ENCODE measurements at regions not wholly inside any gene's neighbourhood (a gene's known extent, or its start where the extent isn't known, plus 50 kb on each side); places are given as distances from the start of the nearest gene placed in this dataset.

- no peak overlapping the region for H3K27ac Mint-ChIP-seq
- H3K4me3 Mint-ChIP-seq = no peak overlapping the region
- no peaks in the 10 kb centered on the region for H3K9me3 ChIP-seq (ENCODE audit: low read length)
- H3K27me3 Mint-ChIP-seq = peaks cover 0 to 3% of the 10 kb centered on the region in 2 donors
- ChIA-PET POLR2A (no interaction called here), CTCF (no interaction called here)
- H3K4me1 Mint-ChIP-seq = no peaks in the 10 kb centered on the region
- no peak overlapping the region for H3K27ac ChIP-seq (ENCODE audit: low read depth, low read length)
- H3K36me3 ChIP-seq (ENCODE audit: insufficient read depth, low read length) = no peaks in the 10 kb centered on the region
- no peak for DNase-seq
- H3K4me3 ChIP-seq (ENCODE audit: low read length) = no peak overlapping the region
- peaks cover 5 to 17% (median 12%) of the 10 kb centered on the region in 5 donors for H3K9me3 Mint-ChIP-seq
- no peaks in the 10 kb centered on the region for H3K36me3 Mint-ChIP-seq
- H3K27me3 ChIP-seq (ENCODE audit: insufficient read depth, low read length, poor library complexity, severe bottlenecking) = no peaks in the 10 kb centered on the region
- H3K4me1 ChIP-seq (ENCODE audit: insufficient read depth, low read length) = no peaks in the 10 kb centered on the region
These were observed 158.0 kb downstream of the TGFB2 start for GRCh38 chr1:218503102-218503501.

DNA sequence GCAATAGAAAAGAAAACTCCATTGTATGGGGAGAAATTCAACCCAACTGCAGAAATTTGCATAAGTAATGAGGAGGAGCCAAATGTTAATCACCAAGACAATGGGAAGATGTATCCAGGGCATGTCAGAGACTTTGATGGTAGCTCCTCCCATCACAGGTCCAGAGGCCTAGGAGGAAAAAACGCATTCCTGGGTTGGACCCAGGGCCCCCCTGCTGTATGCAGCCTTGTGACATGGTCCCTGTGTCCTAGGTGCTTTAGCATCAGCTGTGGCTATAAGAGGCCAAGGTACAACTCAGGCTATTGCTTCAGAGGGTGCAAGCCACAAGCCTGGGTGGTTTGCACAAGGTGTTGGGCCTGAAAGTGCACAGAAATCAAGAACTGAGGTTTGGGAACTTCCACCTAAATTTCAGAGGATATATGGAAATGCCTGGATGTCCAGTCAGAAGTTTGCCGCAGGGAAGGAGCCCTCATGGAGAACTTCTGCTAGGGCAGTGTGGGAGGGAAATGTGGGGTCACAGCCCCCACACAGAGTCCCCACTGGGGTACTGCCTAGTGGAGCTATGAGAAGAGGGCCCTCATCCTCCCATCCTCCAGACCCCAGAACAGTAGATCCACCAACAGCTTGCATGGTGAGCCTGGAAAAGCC lies 162.3 kb downstream of the TGFB2 start:
- H3K36me3 Mint-ChIP-seq = no peaks in the 10 kb centered on the region
- Histone ChIP-seq H3K4me3 (ENCODE audit: low read length) (no peak overlapping the region), H3K27ac (ENCODE audit: low read depth, low read length) (no peak overlapping the region), H3K27me3 (ENCODE audit: insufficient read depth, low read length, poor library complexity, severe bottlenecking) (no peaks in the 10 kb centered on the region), H3K4me1 (ENCODE audit: insufficient read depth, low read length) (no peaks in the 10 kb centered on the region), H3K36me3 (ENCODE audit: insufficient read depth, low read length) (no peaks in the 10 kb centered on the region), H3K9me3 (ENCODE audit: low read length) (no peaks in the 10 kb centered on the region)
- no peak for DNase-seq
- POLR2A ChIA-PET = no interaction called here
- no peak overlapping the region for H3K4me3 Mint-ChIP-seq
- H3K27ac Mint-ChIP-seq = no peak overlapping the region
- no peaks in the 10 kb centered on the region for H3K4me1 Mint-ChIP-seq
- H3K27me3 Mint-ChIP-seq = no peaks in the 10 kb centered on the region
- H3K9me3 Mint-ChIP-seq = peaks cover 6 to 17% (median 11%) of the 10 kb centered on the region in 5 donors
- CTCF ChIA-PET = no interaction called here

DNA sequence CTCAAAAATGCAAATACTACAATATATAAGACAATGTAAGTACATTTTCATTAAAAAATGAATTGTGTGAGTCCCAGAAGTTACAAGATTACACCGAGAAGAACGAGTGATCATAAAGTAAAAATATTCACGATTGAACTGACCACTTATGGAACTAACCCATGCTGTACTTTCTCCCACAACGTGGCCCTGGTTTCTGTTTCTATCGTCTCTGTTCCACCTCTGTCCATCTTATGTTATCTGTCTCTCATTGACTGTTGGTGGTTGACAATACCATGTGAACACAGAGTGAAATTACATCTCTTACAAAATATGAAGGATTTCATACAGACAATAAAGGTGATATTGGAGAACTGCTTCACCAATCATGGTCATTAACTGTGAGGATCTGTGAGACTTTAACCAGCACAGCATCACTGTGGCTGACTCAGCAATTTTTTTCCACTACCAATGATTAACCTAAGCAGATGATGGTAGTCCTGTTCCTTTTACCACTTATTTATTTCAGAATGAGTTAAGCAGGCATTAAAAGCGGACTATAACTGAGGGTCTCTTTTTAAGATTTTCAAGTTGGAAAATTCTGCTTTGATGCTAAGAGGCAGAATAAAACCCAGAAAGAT lies 165.1 kb downstream of the TGFB2 start:
- Histone ChIP-seq H3K27ac (ENCODE audit: low read depth, low read length) (no peak overlapping the region), H3K4me1 (ENCODE audit: insufficient read depth, low read length) (no peaks in the 10 kb centered on the region), H3K9me3 (ENCODE audit: low read length) (no peaks in the 10 kb centered on the region), H3K27me3 (ENCODE audit: insufficient read depth, low read length, poor library complexity, severe bottlenecking) (no peaks in the 10 kb centered on the region), H3K4me3 (ENCODE audit: low read length) (no peak overlapping the region), H3K36me3 (ENCODE audit: insufficient read depth, low read length) (no peaks in the 10 kb centered on the region)
- CTCF ChIA-PET = no interaction called here
- no peaks in the 10 kb centered on the region for H3K36me3 Mint-ChIP-seq
- H3K4me1 Mint-ChIP-seq = no peaks in the 10 kb centered on the region
- H3K4me3 Mint-ChIP-seq = no peak overlapping the region
- H3K27ac Mint-ChIP-seq = no peak overlapping the region
- POLR2A ChIA-PET = no interaction called here
- no peak for DNase-seq
- peaks cover 9 to 16% (median 11%) of the 10 kb centered on the region in 5 donors for H3K9me3 Mint-ChIP-seq
- H3K27me3 Mint-ChIP-seq = peaks cover 0 to 4% of the 10 kb centered on the region in 2 donors

- H3K9me3 ChIP-seq (ENCODE audit: low read length) = no peaks in the 10 kb centered on the region
- no peaks in the 10 kb centered on the region for H3K27me3 ChIP-seq (ENCODE audit: insufficient read depth, low read length, poor library complexity, severe bottlenecking)
- no peaks in the 10 kb centered on the region for H3K36me3 ChIP-seq (ENCODE audit: insufficient read depth, low read length)
- peaks cover 0 to 4% (median 2%) of the 10 kb centered on the region in 5 donors for H3K9me3 Mint-ChIP-seq
- H3K4me3 Mint-ChIP-seq = no peak overlapping the region
- no peak overlapping the region for H3K4me3 ChIP-seq (ENCODE audit: low read length)
- no peaks in the 10 kb centered on the region for H3K4me1 Mint-ChIP-seq
- H3K4me1 ChIP-seq (ENCODE audit: insufficient read depth, low read length) = no peaks in the 10 kb centered on the region
- H3K27ac ChIP-seq (ENCODE audit: low read depth, low read length) = no peak overlapping the region
- ChIA-PET CTCF (no interaction called here), POLR2A (no interaction called here)
- H3K36me3 Mint-ChIP-seq = no peaks in the 10 kb centered on the region
- no peak overlapping the region for H3K27ac Mint-ChIP-seq
- H3K27me3 Mint-ChIP-seq = peaks cover 0 to 12% of the 10 kb centered on the region in 2 donors
- no peak for DNase-seq
These were observed 168.2 kb downstream of the TGFB2 start for GRCh38 chr1:218513328-218513727.

DNA sequence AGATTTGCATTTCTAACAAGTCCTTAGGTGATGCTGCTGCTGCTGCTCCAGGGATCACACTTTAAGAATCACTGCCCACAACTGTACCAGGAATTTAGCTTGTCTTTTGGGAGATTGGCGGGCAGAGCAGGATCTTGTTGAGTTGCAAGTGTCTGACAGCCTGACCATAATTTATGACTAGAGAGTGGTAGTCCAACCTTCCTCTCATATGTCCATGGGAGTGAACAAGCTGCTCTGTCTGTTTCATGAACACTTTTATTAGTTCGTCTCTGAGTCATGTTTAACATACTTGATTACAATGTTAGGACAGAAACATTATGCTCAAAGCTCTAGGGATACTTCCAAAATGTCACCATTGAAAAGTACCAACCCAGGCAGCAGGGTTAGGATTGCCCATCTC lies 169.6 kb downstream of the TGFB2 start:
- no peak overlapping the region for H3K4me3 Mint-ChIP-seq
- Histone ChIP-seq H3K27me3 (ENCODE audit: insufficient read depth, low read length, poor library complexity, severe bottlenecking) (no peaks in the 10 kb centered on the region), H3K27ac (ENCODE audit: low read depth, low read length) (no peak overlapping the region), H3K4me1 (ENCODE audit: insufficient read depth, low read length) (no peaks in the 10 kb centered on the region), H3K36me3 (ENCODE audit: insufficient read depth, low read length) (no peaks in the 10 kb centered on the region), H3K9me3 (ENCODE audit: low read length) (no peaks in the 10 kb centered on the region), H3K4me3 (ENCODE audit: low read length) (no peak overlapping the region)
- ChIA-PET POLR2A (no interaction called here), CTCF (no interaction called here)
- peaks cover 0 to 4% (median 0%) of the 10 kb centered on the region in 5 donors for H3K9me3 Mint-ChIP-seq
- no peaks in the 10 kb centered on the region for H3K4me1 Mint-ChIP-seq
- H3K36me3 Mint-ChIP-seq = no peaks in the 10 kb centered on the region
- H3K27ac Mint-ChIP-seq = no peak overlapping the region
- peaks cover 0 to 12% of the 10 kb centered on the region in 2 donors for H3K27me3 Mint-ChIP-seq
- DNase-seq = no peak

DNA sequence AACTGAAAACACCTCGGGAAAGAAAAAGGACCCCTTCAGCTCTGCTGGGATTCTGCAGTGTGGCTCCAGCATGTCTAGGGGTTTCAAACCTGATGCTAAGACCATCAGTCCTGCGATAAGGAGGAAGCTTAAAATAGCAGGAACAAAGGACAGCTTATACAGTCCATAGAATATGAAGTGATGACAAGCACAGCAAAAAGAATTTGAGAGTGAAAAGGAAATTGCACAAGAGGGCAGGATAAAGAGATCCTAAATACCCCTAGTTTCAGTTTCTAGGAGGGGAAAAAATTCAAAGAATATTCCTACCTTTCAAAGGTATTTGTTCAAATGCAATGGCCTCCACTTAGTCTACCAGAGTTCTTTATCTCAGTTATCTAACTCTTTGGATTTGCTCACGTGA lies 171.4 kb downstream of the TGFB2 start:
- H3K9me3 Mint-ChIP-seq = peaks cover 0 to 4% (median 0%) of the 10 kb centered on the region in 5 donors
- H3K36me3 Mint-ChIP-seq = no peaks in the 10 kb centered on the region
- no peak overlapping the region for H3K4me3 Mint-ChIP-seq
- peaks cover 0 to 12% of the 10 kb centered on the region in 2 donors for H3K27me3 Mint-ChIP-seq
- Histone ChIP-seq H3K4me1 (ENCODE audit: insufficient read depth, low read length) (no peaks in the 10 kb centered on the region), H3K27ac (ENCODE audit: low read depth, low read length) (no peak overlapping the region), H3K4me3 (ENCODE audit: low read length) (no peak overlapping the region), H3K36me3 (ENCODE audit: insufficient read depth, low read length) (no peaks in the 10 kb centered on the region), H3K27me3 (ENCODE audit: insufficient read depth, low read length, poor library complexity, severe bottlenecking) (no peaks in the 10 kb centered on the region), H3K9me3 (ENCODE audit: low read length) (no peaks in the 10 kb centered on the region)
- DNase-seq = no peak
- ChIA-PET POLR2A (no interaction called here), CTCF (no interaction called here)
- no peak overlapping the region for H3K27ac Mint-ChIP-seq
- H3K4me1 Mint-ChIP-seq = no peaks in the 10 kb centered on the region

GRCh38 chr1:218517459-218517858 lies 172.3 kb downstream of the TGFB2 start:
- Histone ChIP-seq H3K27ac (ENCODE audit: low read depth, low read length) (no peak overlapping the region), H3K27me3 (ENCODE audit: insufficient read depth, low read length, poor library complexity, severe bottlenecking) (no peaks in the 10 kb centered on the region), H3K9me3 (ENCODE audit: low read length) (no peaks in the 10 kb centered on the region), H3K36me3 (ENCODE audit: insufficient read depth, low read length) (no peaks in the 10 kb centered on the region), H3K4me3 (ENCODE audit: low read length) (no peak overlapping the region), H3K4me1 (ENCODE audit: insufficient read depth, low read length) (no peaks in the 10 kb centered on the region)
- DNase-seq = no peak
- peaks cover 0 to 12% of the 10 kb centered on the region in 2 donors for H3K27me3 Mint-ChIP-seq
- no peaks in the 10 kb centered on the region for H3K4me1 Mint-ChIP-seq
- H3K9me3 Mint-ChIP-seq = peaks cover 0 to 4% (median 0%) of the 10 kb centered on the region in 5 donors
- H3K4me3 Mint-ChIP-seq = no peak overlapping the region
- H3K36me3 Mint-ChIP-seq = no peaks in the 10 kb centered on the region
- POLR2A ChIA-PET = no interaction called here
- CTCF ChIA-PET = no interaction called here
- no peak overlapping the region for H3K27ac Mint-ChIP-seq

DNA sequence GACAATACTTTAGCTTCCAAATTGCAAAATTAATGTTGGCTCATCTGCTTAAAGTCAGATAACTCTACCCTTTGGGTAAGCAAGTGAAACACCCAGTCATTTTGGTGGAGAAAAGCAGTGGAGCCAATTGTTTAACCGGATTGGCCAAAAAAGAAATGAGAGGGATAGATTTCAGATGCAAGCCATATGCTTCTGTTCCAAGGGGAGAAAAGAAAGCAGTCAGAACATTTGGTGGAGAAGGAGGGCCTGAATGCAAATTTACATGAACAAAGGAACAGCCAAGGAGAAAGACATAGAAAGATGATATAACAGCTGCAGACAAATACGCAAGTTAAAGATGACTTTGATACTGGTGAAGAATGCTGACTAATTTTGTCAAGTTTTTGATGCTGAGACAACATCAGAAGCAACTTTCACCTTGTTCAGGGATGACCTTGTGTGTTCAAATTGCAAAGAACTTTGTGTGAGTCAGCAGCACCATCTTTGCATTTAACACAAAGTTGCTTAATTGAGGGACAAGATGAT lies 173.1 kb downstream of the TGFB2 start:
- peaks cover 0 to 4% (median 0%) of the 10 kb centered on the region in 5 donors for H3K9me3 Mint-ChIP-seq
- CTCF ChIA-PET = no interaction called here
- no peaks in the 10 kb centered on the region for H3K4me1 ChIP-seq (ENCODE audit: insufficient read depth, low read length)
- no peak overlapping the region for H3K27ac ChIP-seq (ENCODE audit: low read depth, low read length)
- no peaks in the 10 kb centered on the region for H3K4me1 Mint-ChIP-seq
- no peaks in the 10 kb centered on the region for H3K36me3 Mint-ChIP-seq
- no peaks in the 10 kb centered on the region for H3K27me3 ChIP-seq (ENCODE audit: insufficient read depth, low read length, poor library complexity, severe bottlenecking)
- H3K4me3 ChIP-seq (ENCODE audit: low read length) = no peak overlapping the region
- H3K27ac Mint-ChIP-seq = no peak overlapping the region
- no peaks in the 10 kb centered on the region for H3K9me3 ChIP-seq (ENCODE audit: low read length)
- H3K27me3 Mint-ChIP-seq = peaks cover 0 to 12% of the 10 kb centered on the region in 2 donors
- no peaks in the 10 kb centered on the region for H3K36me3 ChIP-seq (ENCODE audit: insufficient read depth, low read length)
- POLR2A ChIA-PET = no interaction called here
- H3K4me3 Mint-ChIP-seq = no peak overlapping the region
- no peak for DNase-seq
